ENCODE measurements at regions not wholly inside any gene's neighbourhood (a gene's known extent, or its start where the extent isn't known, plus 50 kb on each side); places are given as distances from the start of the nearest gene placed in this dataset.
A peak's percentile ranks its signal among the peaks of the same experiment; 100 is the strongest.

DNA sequence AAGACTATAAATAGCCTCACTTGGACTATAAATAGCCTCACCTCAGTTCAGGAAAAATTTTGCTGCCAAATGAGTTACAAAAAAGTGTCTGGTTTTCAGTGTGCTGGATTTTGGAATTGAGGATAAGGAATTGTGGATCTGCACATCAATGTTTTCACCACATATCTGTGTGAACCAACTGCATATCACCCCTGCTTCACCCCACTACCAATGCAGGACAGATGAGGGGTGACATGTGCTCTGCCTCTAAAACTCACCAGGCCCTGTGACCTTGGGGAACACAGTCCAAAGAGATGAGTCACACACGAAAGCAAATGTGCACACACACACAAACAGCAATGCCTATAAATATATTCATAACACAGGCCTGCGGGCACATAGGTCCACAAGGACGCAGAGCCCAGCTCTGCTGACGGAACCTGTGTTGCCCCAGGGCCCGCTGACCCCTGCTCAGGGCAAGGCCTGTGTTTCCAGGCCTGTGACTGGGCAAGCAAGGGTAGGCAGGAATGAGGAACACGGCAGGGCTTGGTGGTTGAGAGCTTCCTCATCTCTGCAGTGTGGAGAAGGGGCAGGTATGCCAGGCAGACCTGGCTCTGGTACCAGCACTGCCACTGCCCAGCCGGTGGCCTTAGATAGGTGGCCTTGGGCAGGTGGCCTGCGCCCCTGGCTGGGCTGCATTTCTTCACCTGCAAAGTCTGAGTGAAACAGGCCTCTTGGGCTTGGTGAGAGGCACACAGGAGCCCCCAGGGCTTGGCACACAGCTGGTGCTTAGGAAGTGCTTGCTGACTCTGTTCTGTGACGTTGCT is 82.4 kb downstream of the ARL6IP4 start (continued):
- no peak for TF ChIP-seq HBP1 (CRISPR knock-in tag; IDR thresholded peaks at IDR 0.05; ENCODE audit: low read depth)
- TF ChIP-seq SP1 (IDR thresholded peaks at IDR 0.05), result no peak
- TF ChIP-seq SP1 (CRISPR knock-in tag; IDR thresholded peaks at IDR 0.05), result no peak
- TF ChIP-seq, protein P1, sequence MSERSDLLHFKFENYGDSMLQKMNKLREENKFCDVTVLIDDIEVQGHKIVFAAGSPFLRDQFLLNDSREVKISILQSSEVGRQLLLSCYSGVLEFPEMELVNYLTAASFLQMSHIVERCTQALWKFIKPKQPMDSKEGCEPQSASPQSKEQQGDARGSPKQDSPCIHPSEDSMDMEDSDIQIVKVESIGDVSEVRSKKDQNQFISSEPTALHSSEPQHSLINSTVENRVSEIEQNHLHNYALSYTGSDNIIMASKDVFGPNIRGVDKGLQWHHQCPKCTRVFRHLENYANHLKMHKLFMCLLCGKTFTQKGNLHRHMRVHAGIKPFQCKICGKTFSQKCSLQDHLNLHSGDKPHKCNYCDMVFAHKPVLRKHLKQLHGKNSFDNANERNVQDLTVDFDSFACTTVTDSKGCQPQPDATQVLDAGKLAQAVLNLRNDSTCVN (CRISPR knock-in tag; IDR thresholded peaks at IDR 0.05; ENCODE audit: borderline replicate concordance), result 0 out of 2 replicates have a peak, but pooled peaks have one; percentile 18
- TF ChIP-seq FOSL1 (CRISPR knock-in tag; IDR thresholded peaks at IDR 0.05; ENCODE audit: borderline replicate concordance), result peak; percentile 94
- peak; percentile 88 for TF ChIP-seq JUN (CRISPR knock-in tag; IDR thresholded peaks at IDR 0.05)
- TF ChIP-seq KLF6 (CRISPR knock-in tag; IDR thresholded peaks at IDR 0.05), result no peak
- TF ChIP-seq BORCS8-MEF2B (CRISPR knock-in tag; IDR thresholded peaks at IDR 0.05), result peak; percentile 57; the same call in 1 of the 2 replicates
- no peak for TF ChIP-seq TCF7 (IDR thresholded peaks at IDR 0.05; ENCODE audit: low read depth)
- TF ChIP-seq REPIN1 (CRISPR knock-in tag; IDR thresholded peaks at IDR 0.05; ENCODE audit: borderline replicate concordance, low read depth), result no peak
- no peak for TF ChIP-seq ZNF282 (IDR thresholded peaks at IDR 0.05; ENCODE audit: partially characterized antibody)
- TF ChIP-seq THYN1 (CRISPR knock-in tag; IDR thresholded peaks at IDR 0.05; ENCODE audit: borderline replicate concordance, low read depth), result no peak
- TF ChIP-seq GRHL1 (CRISPR knock-in tag; conservative IDR thresholded peaks at IDR 0.05), result no peak
- no peak for TF ChIP-seq ZNF510 (CRISPR knock-in tag; IDR thresholded peaks at IDR 0.05; ENCODE audit: low read depth)
- no peak for TF ChIP-seq SNAPC2 (CRISPR knock-in tag; IDR thresholded peaks at IDR 0.05)
- no peak for TF ChIP-seq KDM1A (CRISPR knock-in tag; IDR thresholded peaks at IDR 0.05)
- TF ChIP-seq ZNF329 (CRISPR knock-in tag; IDR thresholded peaks at IDR 0.05; ENCODE audit: low read depth), result no peak
- TF ChIP-seq PPARG (CRISPR knock-in tag; conservative IDR thresholded peaks at IDR 0.05), result 0 out of 2 replicates have a peak, but pooled peaks have one; percentile 22
- no peak for TF ChIP-seq SMARCE1 (IDR thresholded peaks at IDR 0.05; ENCODE audit: borderline replicate concordance)
- TF ChIP-seq, protein P2, sequence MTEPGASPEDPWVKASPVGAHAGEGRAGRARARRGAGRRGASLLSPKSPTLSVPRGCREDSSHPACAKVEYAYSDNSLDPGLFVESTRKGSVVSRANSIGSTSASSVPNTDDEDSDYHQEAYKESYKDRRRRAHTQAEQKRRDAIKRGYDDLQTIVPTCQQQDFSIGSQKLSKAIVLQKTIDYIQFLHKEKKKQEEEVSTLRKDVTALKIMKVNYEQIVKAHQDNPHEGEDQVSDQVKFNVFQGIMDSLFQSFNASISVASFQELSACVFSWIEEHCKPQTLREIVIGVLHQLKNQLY (CRISPR knock-in tag; IDR thresholded peaks at IDR 0.05), result no peak
- TF ChIP-seq E2F2 (CRISPR knock-in tag; IDR thresholded peaks at IDR 0.05; ENCODE audit: borderline replicate concordance), result no peak
- TF ChIP-seq GLI4 (CRISPR knock-in tag; IDR thresholded peaks at IDR 0.05; ENCODE audit: borderline replicate concordance), result no peak
- no peak for TF ChIP-seq ZNF660 (CRISPR knock-in tag; IDR thresholded peaks at IDR 0.05; ENCODE audit: borderline replicate concordance, low read depth)
- no peak for TF ChIP-seq ZNF629 (CRISPR knock-in tag; conservative IDR thresholded peaks at IDR 0.05)
- TF ChIP-seq HNRNPH1 (optimal IDR thresholded peaks at IDR 0.05; ENCODE audit: low read depth, low read length), result no peak
- no peak for TF ChIP-seq ZNF546 (CRISPR knock-in tag; conservative IDR thresholded peaks at IDR 0.05)

Data from HepG2 (cell line).